ENCODE measurements at regions not wholly inside any gene's neighbourhood (a gene's known extent, or its start where the extent isn't known, plus 50 kb on each side); places are given as distances from the start of the nearest gene placed in this dataset.

GRCh38 chr3:8233938-8234337 lies 267.7 kb upstream of the LMCD1 start:
- intact Hi-C loops (cut with micrococcal nuclease; ENCODE audit: unreplicated experiment) (no loop called here), in situ Hi-C loops (cut with HindIII; ENCODE audit: low pct_unique_long_range_greater_than_20kb, low sequenced_read_pairs) (no loop called here)
- Histone ChIP-seq H3K27ac (ENCODE audit: low read length) (no peak overlapping the region), H3K9me3 (ENCODE audit: control insufficient read depth, insufficient read depth, low read depth, low read length) (no peaks in the 10 kb centered on the region), H3K4me3 (ENCODE audit: low read depth in 2 of 2, low read length in 2 of 2) (no peak overlapping the region), H3K27me3 (ENCODE audit: control insufficient read depth, insufficient read depth, low read length) (no peaks in the 10 kb centered on the region), H3K36me3 (ENCODE audit: control insufficient read depth, insufficient read depth, low read length) (no peaks in the 10 kb centered on the region), H3K4me1 (ENCODE audit: control insufficient read depth, insufficient read depth, low read length) (no peaks in the 10 kb centered on the region)
- CTCF ChIA-PET, result no interaction called here
- POLR2A ChIA-PET, result no interaction called here
- ATAC-seq (no peak), DNase-seq (ENCODE audit: low read depth, low spot score) (no peak)
- no TSS peak for BruUV-seq (replicated peaks)
- TF ChIP-seq POLR2AphosphoS5 (IDR thresholded peaks at IDR 0.05; ENCODE audit: low read depth, low read length) (no peak), REST (IDR thresholded peaks at IDR 0.05; ENCODE audit: insufficient read depth in 1 of 2, low read depth in 2 of 2, low read length in 1 of 2) (no peak), SIN3A (IDR thresholded peaks at IDR 0.05; ENCODE audit: borderline replicate concordance, insufficient read depth, low read depth, low read length) (no peak), CTCF (IDR thresholded peaks at IDR 0.05) (no peak), TCF7L2 (IDR thresholded peaks at IDR 0.05; ENCODE audit: low read depth, low read length) (no peak)

- in situ Hi-C loops (cut with HindIII; ENCODE audit: low pct_unique_long_range_greater_than_20kb, low sequenced_read_pairs), result no loop called here
- intact Hi-C loops (cut with micrococcal nuclease; ENCODE audit: unreplicated experiment), result no loop called here
- H3K4me1 ChIP-seq (ENCODE audit: control insufficient read depth, insufficient read depth, low read length), result no peaks in the 10 kb centered on the region
- no peak overlapping the region for H3K27ac ChIP-seq (ENCODE audit: low read length)
- no peaks in the 10 kb centered on the region for H3K36me3 ChIP-seq (ENCODE audit: control insufficient read depth, insufficient read depth, low read length)
- H3K27me3 ChIP-seq (ENCODE audit: control insufficient read depth, insufficient read depth, low read length), result no peaks in the 10 kb centered on the region
- no peak overlapping the region for H3K4me3 ChIP-seq (ENCODE audit: low read depth in 2 of 2, low read length in 2 of 2)
- ATAC-seq (no peak), DNase-seq (ENCODE audit: low read depth, low spot score) (no peak)
- H3K9me3 ChIP-seq (ENCODE audit: control insufficient read depth, insufficient read depth, low read depth, low read length), result no peaks in the 10 kb centered on the region
- ChIA-PET CTCF (no interaction called here), POLR2A (no interaction called here)
- no peak for TF ChIP-seq SIN3A (IDR thresholded peaks at IDR 0.05; ENCODE audit: borderline replicate concordance, insufficient read depth, low read depth, low read length)
- TF ChIP-seq TCF7L2 (IDR thresholded peaks at IDR 0.05; ENCODE audit: low read depth, low read length), result no peak
- TF ChIP-seq REST (IDR thresholded peaks at IDR 0.05; ENCODE audit: insufficient read depth in 1 of 2, low read depth in 2 of 2, low read length in 1 of 2), result no peak
- TF ChIP-seq POLR2AphosphoS5 (IDR thresholded peaks at IDR 0.05; ENCODE audit: low read depth, low read length), result no peak
- no peak for TF ChIP-seq CTCF (IDR thresholded peaks at IDR 0.05)
- BruUV-seq (replicated peaks), result no TSS peak
Observed at GRCh38 chr3:8236264-8236663, 265.4 kb upstream of the LMCD1 start.
